Natural killer cell (primary cell): ENCODE measurements at regions not wholly inside any gene's neighbourhood (a gene's known extent, or its start where the extent isn't known, plus 50 kb on each side); places are given as distances from the start of the nearest gene placed in this dataset.
"Not testable (repeated sequence)": the region's sequence is repeated elsewhere in the genome, so short reads cannot be mapped to it uniquely, and the experiment has no call there.

Experiments used
- ATAC-seq, 3 donors: fragments of 150-1000 bp in 2 of 3; fragments of 200-7000 bp in 1 of 3; cut with Tn5 transposase; 1 replicate in 1 of 3; 2 replicates in 2 of 3; pipeline ENCODE4 v1.10.0; 2021; ENCODE audit warnings: mild to moderate bottlenecking in 2 of 3, moderate library complexity in 2 of 3
- DNase-seq, 2 donors: peaks; one replicate each; pipeline versions ENCODE4 v3.0.0 to v3.0.0-alpha.2; 2013 to 2021; ENCODE audit warnings: mixed read lengths in 1 of 2
- H3K27ac ChIP-seq: one replicate; pipeline ENCODE4 v1.5.1; 2013; ENCODE audit warnings: mild to moderate bottlenecking, low read length
- H3K27me3 ChIP-seq: one replicate; pipeline ENCODE4 v1.6.1; 2013; ENCODE audit warnings: low read length; ENCODE audit not compliant: control insufficient read depth, insufficient read depth
- H3K36me3 ChIP-seq: one replicate; pipeline ENCODE4 v1.6.1; 2013; ENCODE audit warnings: low read length; ENCODE audit not compliant: control insufficient read depth, insufficient read depth
- H3K4me1 ChIP-seq: one replicate; pipeline ENCODE4 v1.6.1; 2013; ENCODE audit warnings: low read length; ENCODE audit not compliant: control insufficient read depth, insufficient read depth
- H3K4me3 ChIP-seq: one replicate; pipeline ENCODE4 v1.5.1; 2013; ENCODE audit warnings: low read length
- H3K9me3 ChIP-seq: one replicate; pipeline ENCODE4 v1.6.1; 2013; ENCODE audit warnings: low read length; ENCODE audit not compliant: control insufficient read depth, insufficient read depth
- H3K27ac Mint-ChIP-seq, 2 donors: one replicate each; pipeline ENCODE4 v1.8.0; 2022; ENCODE audit warnings: mild to moderate bottlenecking in 2 of 2, mixed read lengths in 2 of 2, moderate library complexity in 1 of 2
- H3K27me3 Mint-ChIP-seq, 2 donors: one replicate each; pipeline ENCODE4 v1.8.0; 2022; ENCODE audit warnings: low read depth in 2 of 2, mixed read lengths in 2 of 2
- H3K36me3 Mint-ChIP-seq: one replicate; pipeline ENCODE4 v1.8.0; 2022; ENCODE audit warnings: mixed read lengths
- H3K4me1 Mint-ChIP-seq, 2 donors: one replicate each; pipeline ENCODE4 v1.8.0; 2022; ENCODE audit warnings: mixed read lengths in 2 of 2
- H3K4me3 Mint-ChIP-seq: one replicate; pipeline ENCODE4 v1.8.0; 2022; ENCODE audit warnings: mild to moderate bottlenecking, moderate library complexity, mixed read lengths
- H3K9me3 Mint-ChIP-seq, 2 donors: one replicate each; pipeline ENCODE4 v1.8.0; 2022; ENCODE audit warnings: mixed read lengths in 2 of 2
- WGBS: methylation state at CpG from one replicate; pipeline ENCODE4 v1.1.7; 2013; ENCODE audit warnings: missing lambda C conversion rate; ENCODE audit not compliant: insufficient coverage; 5-methylcytosine and 5-hydroxymethylcytosine counted together
- intact Hi-C: fragments of 100-400 bp; cut with micrococcal nuclease; formaldehyde crosslinking; loops from one replicate; pipeline ENCODE4 v1.14.2; 2022

DNA sequence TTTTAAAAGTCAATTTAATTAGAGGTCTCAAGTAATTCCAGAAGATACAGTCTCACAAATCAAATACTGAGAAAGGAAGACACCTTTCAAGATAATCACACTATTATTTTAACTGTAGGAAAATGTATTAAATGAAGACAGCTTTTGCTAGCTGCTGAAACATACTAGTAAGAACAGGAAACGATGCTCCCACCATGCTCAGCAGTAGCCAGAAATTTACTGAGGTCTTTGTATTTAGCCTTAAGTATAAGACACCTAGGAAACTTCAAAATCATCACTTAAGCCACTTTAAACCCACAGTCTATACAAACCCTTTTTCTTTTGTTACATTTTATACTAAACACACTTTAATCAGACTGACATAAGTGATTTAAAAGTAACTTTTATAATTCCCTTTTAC, 72.7 kb upstream of the NPIPB12 start:
- Mint-ChIP-seq H3K4me1 (peaks cover 22 to 23% of the 10 kb centered on the region in 2 donors), H3K27ac (peak overlapping the region in 1 of 2 donors; percentile 53)
- H3K4me1 ChIP-seq, H3K27me3 ChIP-seq, H3K4me3 Mint-ChIP-seq, H3K36me3 ChIP-seq, H3K27ac ChIP-seq, H3K9me3 Mint-ChIP-seq, H3K27me3 Mint-ChIP-seq, H3K4me3 ChIP-seq, intact Hi-C loops, H3K36me3 Mint-ChIP-seq, H3K9me3 ChIP-seq, DNase-seq: not testable (repeated sequence)
- ATAC-seq: peak in 2 of 3 donors; percentile 55 to 59
- WGBS: no CpG with 5 or more reads among the region's 1 CpG

DNA sequence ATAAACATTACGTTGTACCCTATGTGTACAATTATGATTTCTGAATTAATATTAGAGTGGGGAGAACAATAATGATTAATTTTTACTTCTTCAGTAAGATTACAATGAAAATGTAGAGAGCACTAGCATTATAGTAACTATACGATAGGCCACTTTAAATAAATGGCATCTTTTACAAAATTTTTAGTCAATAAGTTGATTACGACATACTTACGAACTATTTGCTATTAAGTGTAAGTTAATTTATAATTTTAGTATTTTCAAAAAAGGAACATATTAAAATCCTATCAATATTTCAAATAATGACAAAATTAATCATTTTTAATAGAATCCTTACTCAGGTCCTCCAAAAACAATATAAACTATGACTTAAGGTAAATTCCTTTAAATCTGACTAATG, 75.6 kb upstream of the NPIPB12 start:
- ATAC-seq, intact Hi-C loops: not testable (repeated sequence)
- no CpG with 5 or more reads among the region's 4 CpGs for WGBS

DNA sequence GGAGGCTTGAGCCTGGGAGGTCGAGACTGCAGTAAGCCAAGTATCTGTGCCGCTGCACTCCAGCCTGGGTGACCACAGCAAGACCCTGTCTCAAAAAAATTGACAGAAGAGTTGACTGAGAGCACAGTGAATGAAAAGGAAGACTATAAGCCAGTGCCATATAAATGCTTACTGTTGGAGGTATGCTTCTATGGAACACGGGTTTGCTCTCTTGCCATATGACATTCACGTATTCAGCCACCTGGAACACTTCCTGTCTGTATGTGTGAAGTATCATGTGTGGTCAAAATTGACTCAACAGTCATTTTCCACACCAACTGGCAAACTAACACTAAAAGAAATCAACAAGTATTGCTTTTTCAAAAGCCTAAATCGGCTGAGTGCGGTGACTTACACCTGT, 71.1 kb upstream of the SPN start:
- H3K4me3 Mint-ChIP-seq, DNase-seq, H3K9me3 ChIP-seq, H3K36me3 Mint-ChIP-seq, intact Hi-C loops, H3K27ac ChIP-seq, H3K4me3 ChIP-seq, H3K9me3 Mint-ChIP-seq, H3K36me3 ChIP-seq, H3K27me3 ChIP-seq, ATAC-seq, H3K27me3 Mint-ChIP-seq: not testable (repeated sequence)
- Mint-ChIP-seq H3K27ac (peak overlapping the region; percentile 42 to 58), H3K4me1 (peaks cover 19 to 37% of the 10 kb centered on the region in 2 donors)
- H3K4me1 ChIP-seq: peaks cover 16% of the 10 kb centered on the region
- no CpG with 5 or more reads among the region's 6 CpGs for WGBS

More for the DNA sequence above, 75.6 kb upstream of the NPIPB12 start:
- H3K4me1 Mint-ChIP-seq: peaks cover 22 to 31% of the 10 kb centered on the region in 2 donors
- not testable (repeated sequence) for H3K36me3 ChIP-seq, H3K9me3 Mint-ChIP-seq, DNase-seq, H3K27ac Mint-ChIP-seq, H3K27ac ChIP-seq, H3K4me3 Mint-ChIP-seq, H3K27me3 Mint-ChIP-seq, H3K4me3 ChIP-seq, H3K27me3 ChIP-seq, H3K9me3 ChIP-seq, H3K36me3 Mint-ChIP-seq, H3K4me1 ChIP-seq

DNA sequence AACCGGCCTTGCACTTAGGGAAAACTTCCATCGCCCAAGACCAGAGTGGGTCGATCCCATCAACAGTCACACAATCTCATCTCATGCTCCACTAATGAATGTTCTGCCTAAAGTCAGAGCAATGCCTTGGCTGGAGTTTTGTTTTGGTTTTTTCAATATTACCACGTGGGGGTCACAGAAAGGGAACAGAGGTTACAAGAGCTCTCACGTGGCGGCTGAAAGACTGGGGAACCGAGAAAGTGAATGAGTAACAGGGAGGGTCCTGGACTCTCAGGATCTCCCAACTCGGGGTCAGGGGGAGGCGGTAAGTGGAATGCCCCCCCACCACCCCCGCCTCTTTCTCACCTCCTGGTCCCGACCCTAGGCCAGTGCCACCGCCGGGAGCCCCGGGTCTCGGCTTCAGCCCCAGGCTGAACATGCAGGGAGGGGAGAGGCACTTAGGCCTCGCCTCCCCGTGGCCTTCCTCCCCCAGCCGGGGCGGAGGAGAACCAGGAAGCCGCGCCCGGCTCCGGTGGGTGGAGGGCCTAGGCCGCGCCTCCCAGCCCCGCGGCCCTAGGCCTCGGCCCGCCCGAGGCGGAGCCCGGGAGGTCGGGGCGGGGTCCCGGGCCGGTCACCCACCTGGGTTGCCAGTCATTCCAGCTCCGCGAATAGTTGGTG, 68.7 kb upstream of the SPN start:
- DNase-seq: peak; percentile 55 to 77
- Mint-ChIP-seq H3K27ac (peak overlapping the region; percentile 87 to 90), H3K4me3 (peak overlapping the region; percentile 92), H3K4me1 (peaks cover 21 to 26% of the 10 kb centered on the region in 2 donors)
- H3K9me3 ChIP-seq, H3K9me3 Mint-ChIP-seq, H3K27me3 ChIP-seq, H3K27me3 Mint-ChIP-seq, H3K36me3 Mint-ChIP-seq, H3K36me3 ChIP-seq, intact Hi-C loops: not testable (repeated sequence)
- H3K27ac ChIP-seq: peak overlapping the region; percentile 86
- ATAC-seq: peak; percentile 55 to 78 (median 69)
- H3K4me1 ChIP-seq: peaks cover 19% of the 10 kb centered on the region
- 0% methylated on average over 3 of the region's 38 CpGs for WGBS
- peak overlapping the region; percentile 58 for H3K4me3 ChIP-seq

DNA sequence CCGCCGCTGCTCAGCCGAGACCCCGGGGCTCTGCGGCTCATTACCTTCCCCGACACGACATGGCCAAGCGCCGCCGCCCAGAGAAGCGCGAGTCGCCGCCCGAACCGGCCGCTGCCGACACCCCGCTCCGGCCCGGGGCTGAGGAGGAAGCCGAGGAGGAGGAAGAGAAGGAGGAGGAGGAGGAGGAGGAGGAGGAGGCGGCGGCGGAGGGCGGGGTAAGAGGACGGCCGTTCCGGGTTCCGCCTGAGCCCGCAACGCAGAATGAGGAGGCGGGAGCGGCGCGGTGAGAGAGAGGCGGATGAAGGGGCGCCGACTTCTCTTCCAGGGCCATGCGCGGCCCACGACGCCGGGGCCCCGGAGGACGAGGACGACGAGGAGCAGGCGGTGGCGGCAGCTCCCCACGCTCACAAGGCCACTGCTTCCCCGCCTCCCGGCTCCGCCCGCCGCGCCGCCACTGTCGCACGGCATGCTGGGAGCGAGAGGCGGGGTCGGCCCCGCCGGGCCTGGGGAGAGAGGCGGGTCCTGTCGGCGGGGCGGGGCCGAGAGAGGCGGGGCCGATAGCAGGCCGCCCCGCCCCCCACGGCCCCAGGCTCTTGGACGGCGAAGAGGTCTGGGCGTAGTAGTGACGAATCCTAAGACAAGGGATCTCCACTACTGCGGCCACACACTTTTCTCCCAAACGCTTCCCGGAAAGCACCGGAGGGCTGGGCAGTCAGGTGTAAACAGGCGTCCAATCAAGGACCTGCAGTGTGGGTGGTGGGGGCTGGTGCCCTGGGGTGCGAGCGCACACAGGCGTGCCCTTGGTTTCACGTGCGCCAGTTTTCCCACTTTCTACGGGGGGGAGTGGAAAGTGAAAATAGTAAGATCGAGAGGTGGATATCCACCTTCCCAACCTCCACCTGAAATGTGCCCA, 67.9 kb upstream of the SPN start:
- H3K36me3 ChIP-seq, H3K27me3 Mint-ChIP-seq, intact Hi-C loops, H3K9me3 ChIP-seq, H3K9me3 Mint-ChIP-seq, H3K27me3 ChIP-seq, H3K36me3 Mint-ChIP-seq: not testable (repeated sequence)
- H3K4me1 ChIP-seq: peaks cover 22% of the 10 kb centered on the region
- peak overlapping the region; percentile 86 for H3K27ac ChIP-seq
- peak overlapping the region; percentile 58 for H3K4me3 ChIP-seq
- DNase-seq (peak; percentile 88 to 90), ATAC-seq (peak; percentile 82 to 91 (median 82))
- under 1% methylated on average over 82 of the region's 91 CpGs for WGBS
- peaks cover 25 to 28% of the 10 kb centered on the region in 2 donors for H3K4me1 Mint-ChIP-seq
- peak overlapping the region; percentile 78 for H3K4me3 Mint-ChIP-seq
- H3K27ac Mint-ChIP-seq: peak overlapping the region; percentile 87 to 90

DNA sequence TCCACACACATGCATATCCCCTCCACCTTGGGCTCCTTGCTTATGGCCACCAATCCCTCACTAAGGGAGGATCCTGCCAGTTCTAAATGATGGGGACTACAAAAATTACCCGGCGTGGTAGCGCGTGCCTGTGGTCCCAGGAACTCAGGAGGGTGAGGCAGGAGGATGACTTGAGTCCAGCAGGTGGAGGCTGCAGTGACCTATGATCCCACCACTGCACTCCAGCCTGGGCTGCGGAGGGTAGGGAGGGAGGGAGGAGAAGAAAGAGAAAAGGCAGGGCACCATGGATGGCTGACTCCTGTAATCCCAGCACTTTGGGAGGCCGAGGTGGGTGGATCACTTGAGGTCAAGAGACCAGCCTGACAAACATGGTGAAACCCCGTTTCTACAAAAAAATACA, 66.0 kb upstream of the SPN start:
- intact Hi-C loops, H3K9me3 ChIP-seq, H3K27ac Mint-ChIP-seq, H3K36me3 ChIP-seq, H3K36me3 Mint-ChIP-seq, ATAC-seq, H3K4me3 Mint-ChIP-seq, DNase-seq, H3K4me3 ChIP-seq, H3K27me3 Mint-ChIP-seq, H3K9me3 Mint-ChIP-seq, H3K27ac ChIP-seq, H3K27me3 ChIP-seq: not testable (repeated sequence)
- peaks cover 41% of the 10 kb centered on the region for H3K4me1 ChIP-seq
- H3K4me1 Mint-ChIP-seq: peaks cover 20 to 36% of the 10 kb centered on the region in 2 donors
- 98% methylated on average over 6 of the region's 7 CpGs for WGBS

DNA sequence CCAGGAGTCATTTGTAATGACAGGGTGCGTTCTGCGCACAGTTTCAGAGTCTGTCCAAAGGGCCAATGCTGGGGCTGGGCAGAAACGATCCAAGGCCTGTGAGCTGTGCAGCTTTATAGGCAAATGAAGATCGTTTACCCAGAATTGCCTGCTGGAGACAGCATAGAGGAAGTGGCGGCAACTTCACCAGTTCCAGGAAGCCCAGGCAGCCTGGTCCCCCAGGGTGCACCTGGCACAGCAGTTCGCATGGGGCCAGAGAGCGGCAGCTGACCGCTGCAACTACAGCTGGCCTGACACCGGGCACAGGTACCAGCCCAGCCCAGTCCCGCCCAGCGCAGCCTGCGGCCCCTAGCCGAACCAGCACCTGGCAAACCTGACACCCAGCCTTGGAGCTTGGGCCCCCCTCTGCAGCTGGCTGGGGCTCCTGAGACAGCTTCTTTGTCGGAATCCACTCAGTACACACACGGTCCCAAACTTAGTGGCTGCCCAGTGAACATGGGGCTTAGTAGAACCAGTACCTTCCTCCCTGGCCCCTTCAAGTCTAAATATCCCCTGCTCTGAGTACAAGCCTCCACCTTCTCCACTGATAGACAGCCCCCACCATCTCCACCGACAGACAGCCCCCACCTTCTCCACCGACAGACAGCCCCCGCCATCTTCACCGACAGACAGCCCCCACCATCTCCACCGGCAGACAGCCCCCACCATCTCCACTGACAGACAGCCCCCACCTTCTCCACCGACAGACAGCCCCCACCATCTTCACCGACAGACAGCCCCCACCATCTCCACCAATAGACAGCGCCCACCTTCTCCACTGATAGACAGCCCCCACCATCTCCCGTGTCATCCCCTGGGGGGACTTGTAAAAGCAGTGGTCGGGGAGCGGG, 62.7 kb upstream of the SPN start:
- H3K36me3 Mint-ChIP-seq, H3K27me3 Mint-ChIP-seq, H3K36me3 ChIP-seq, H3K9me3 Mint-ChIP-seq, H3K9me3 ChIP-seq, H3K27me3 ChIP-seq: not testable (repeated sequence)
- peak in 1 of 2 donors; percentile 67 for DNase-seq
- peak; percentile 21 to 61 (median 35) for ATAC-seq
- Mint-ChIP-seq H3K4me3 (peak overlapping the region; percentile 78), H3K27ac (peak overlapping the region; percentile 74 to 76), H3K4me1 (peaks cover 14 to 33% of the 10 kb centered on the region in 2 donors)
- Histone ChIP-seq H3K27ac (peak overlapping the region; percentile 54), H3K4me3 (peak overlapping the region; percentile 30), H3K4me1 (peaks cover 36% of the 10 kb centered on the region)
- 12% methylated on average over 18 of the region's 26 CpGs for WGBS
- intact Hi-C loops: loop anchor here (10.0 kb wide), 1 partner anchor 64 kb away; the partner anchor contains the start of gene SPN
